ENCODE measurements at regions not wholly inside any gene's neighbourhood (a gene's known extent, or its start where the extent isn't known, plus 50 kb on each side); places are given as distances from the start of the nearest gene placed in this dataset.
"Not testable (repeated sequence)": the region's sequence is repeated elsewhere in the genome, so short reads cannot be mapped to it uniquely, and the experiment has no call there.

DNA sequence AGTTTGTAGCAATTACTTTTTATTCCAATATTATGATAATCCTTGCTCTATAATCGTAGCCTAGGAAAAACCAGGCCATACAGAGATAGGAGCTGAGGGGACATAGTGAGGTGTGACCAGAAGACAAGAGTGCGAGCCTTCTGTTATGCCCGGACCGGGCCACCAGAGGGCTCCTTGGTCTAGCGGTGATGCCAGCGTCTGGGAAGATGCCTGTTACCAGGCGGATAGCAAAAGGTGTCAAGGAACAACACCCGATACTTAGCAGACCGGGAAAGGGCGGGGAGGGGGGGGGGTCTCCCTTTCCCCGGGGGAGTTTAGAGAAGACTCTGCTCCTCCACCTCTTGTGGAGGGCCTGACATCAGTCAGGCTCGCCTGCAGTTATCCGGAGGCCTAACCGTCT is 67.1 kb upstream of the MUC20 start:
- H3K18ac ChIP-seq (ENCODE audit: low read length); H3K36me3 ChIP-seq (ENCODE audit: control insufficient read depth, insufficient read depth, low read length); H4K8ac ChIP-seq (ENCODE audit: low read depth, low read length); H2AK5ac ChIP-seq (ENCODE audit: low read length); H3K56ac ChIP-seq (ENCODE audit: low read length); H3K4me1 ChIP-seq (ENCODE audit: control insufficient read depth, low read depth, low read length); H2BK15ac ChIP-seq (replicated peaks; ENCODE audit: low read depth); H3K4me2 ChIP-seq (ENCODE audit: low read length); H2BK5ac ChIP-seq (ENCODE audit: low read length); H3K79me1 ChIP-seq (ENCODE audit: low read length); H2BK120ac ChIP-seq (ENCODE audit: low read depth, low read length); H3K79me2 ChIP-seq (ENCODE audit: control insufficient read depth, insufficient read depth, low read length); H3K9ac ChIP-seq (ENCODE audit: low read length); H3K4ac ChIP-seq (ENCODE audit: low read depth, low read length); H4K5ac ChIP-seq (ENCODE audit: low read length); H3K27ac ChIP-seq (ENCODE audit: low read depth, low read length); H3K23ac ChIP-seq (ENCODE audit: low read length); H3K4me3 ChIP-seq (ENCODE audit: low read length); H3K27me3 ChIP-seq (ENCODE audit: insufficient read depth, low read length, poor library complexity): not testable (repeated sequence)
- no CpG with 5 or more reads among the region's 14 CpGs for WGBS (ENCODE audit: extremely low coverage, insufficient coverage, low lambda C conversion rate)
- peak; percentile 8 for DNase-seq

DNA sequence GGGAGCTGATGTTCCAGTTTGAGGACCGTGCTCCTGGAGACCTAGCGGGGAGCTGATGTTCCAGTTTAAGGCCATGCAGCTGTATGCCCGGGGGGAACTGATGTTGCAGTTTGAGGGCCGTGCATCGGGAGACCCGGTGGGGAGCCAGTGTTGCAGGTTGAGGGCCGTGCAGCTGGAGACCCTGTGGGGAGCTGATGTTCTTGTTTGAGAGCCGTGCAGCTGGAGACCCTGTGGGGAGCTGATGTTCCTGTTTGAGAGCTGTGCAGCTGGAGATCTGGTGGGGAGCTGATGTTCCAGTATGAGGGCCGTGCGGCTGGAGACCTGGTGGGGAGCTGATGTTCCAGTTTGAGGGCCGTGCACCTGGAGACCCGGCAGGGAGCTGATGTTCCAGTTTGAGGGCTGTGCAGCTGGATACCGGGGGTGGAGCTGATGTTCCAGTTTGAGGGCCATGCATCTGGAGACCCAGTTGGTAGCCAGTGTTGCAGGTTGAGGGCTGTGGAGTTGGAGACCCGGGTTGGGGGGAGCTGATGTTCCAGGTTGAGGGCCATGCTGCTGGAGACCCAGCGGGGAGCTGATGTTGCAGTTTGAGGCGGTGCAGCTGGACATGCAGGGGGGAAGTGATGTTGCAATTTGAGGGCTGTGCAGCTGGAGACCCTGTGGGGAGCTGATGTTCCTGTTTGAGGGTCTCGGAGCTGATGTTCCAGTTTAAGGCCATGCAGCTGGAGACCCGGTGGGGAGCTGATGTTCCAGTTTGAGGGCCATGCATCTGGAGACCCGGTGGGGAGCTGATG is 64.4 kb upstream of the APOD start:
- H3K27ac ChIP-seq (ENCODE audit: low read depth, low read length); H3K56ac ChIP-seq (ENCODE audit: low read length); H3K4me3 ChIP-seq (ENCODE audit: low read length); H4K5ac ChIP-seq (ENCODE audit: low read length); H2BK5ac ChIP-seq (ENCODE audit: low read length); H2BK120ac ChIP-seq (ENCODE audit: low read depth, low read length); H3K4me2 ChIP-seq (ENCODE audit: low read length); H3K18ac ChIP-seq (ENCODE audit: low read length); H3K27me3 ChIP-seq (ENCODE audit: insufficient read depth, low read length, poor library complexity); H2BK15ac ChIP-seq (replicated peaks; ENCODE audit: low read depth); H3K79me2 ChIP-seq (ENCODE audit: control insufficient read depth, insufficient read depth, low read length); H3K4me1 ChIP-seq (ENCODE audit: control insufficient read depth, low read depth, low read length); H3K9ac ChIP-seq (ENCODE audit: low read length); H4K8ac ChIP-seq (ENCODE audit: low read depth, low read length); H2AK5ac ChIP-seq (ENCODE audit: low read length); H3K4ac ChIP-seq (ENCODE audit: low read depth, low read length); H3K36me3 ChIP-seq (ENCODE audit: control insufficient read depth, insufficient read depth, low read length); DNase-seq; H3K23ac ChIP-seq (ENCODE audit: low read length); H3K79me1 ChIP-seq (ENCODE audit: low read length): not testable (repeated sequence)
- WGBS (ENCODE audit: extremely low coverage, insufficient coverage, low lambda C conversion rate) = no CpG with 5 or more reads among the region's 19 CpGs

DNA sequence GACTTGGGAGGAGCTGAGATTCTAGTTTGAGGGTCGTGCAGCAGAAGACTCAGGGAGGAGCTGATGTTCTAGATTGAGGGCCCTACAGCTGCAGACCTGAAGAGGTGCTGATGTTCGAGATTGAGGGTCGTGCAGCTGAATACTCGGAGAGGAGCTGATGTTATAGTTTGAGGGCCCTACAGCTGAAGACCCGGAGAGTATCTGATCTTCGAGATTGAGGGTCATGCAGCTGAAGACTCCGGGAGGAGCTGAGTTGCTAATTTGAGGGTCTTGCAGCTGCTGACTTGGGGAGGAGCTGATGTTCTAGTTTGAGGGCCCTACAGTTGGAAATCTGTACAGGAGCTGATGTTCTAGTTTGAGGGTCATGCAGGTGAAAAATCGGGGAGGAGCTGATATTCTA is 62.1 kb upstream of the APOD start:
- not testable (repeated sequence) for H2BK5ac ChIP-seq (ENCODE audit: low read length); H4K5ac ChIP-seq (ENCODE audit: low read length); H3K4me2 ChIP-seq (ENCODE audit: low read length); H2BK15ac ChIP-seq (replicated peaks; ENCODE audit: low read depth); H3K79me1 ChIP-seq (ENCODE audit: low read length); H3K4me3 ChIP-seq (ENCODE audit: low read length); DNase-seq; H3K36me3 ChIP-seq (ENCODE audit: control insufficient read depth, insufficient read depth, low read length); H3K9ac ChIP-seq (ENCODE audit: low read length); H4K8ac ChIP-seq (ENCODE audit: low read depth, low read length); H3K18ac ChIP-seq (ENCODE audit: low read length); H3K27ac ChIP-seq (ENCODE audit: low read depth, low read length); H3K56ac ChIP-seq (ENCODE audit: low read length); H2AK5ac ChIP-seq (ENCODE audit: low read length); H3K27me3 ChIP-seq (ENCODE audit: insufficient read depth, low read length, poor library complexity); H3K79me2 ChIP-seq (ENCODE audit: control insufficient read depth, insufficient read depth, low read length); H3K4me1 ChIP-seq (ENCODE audit: control insufficient read depth, low read depth, low read length); H3K4ac ChIP-seq (ENCODE audit: low read depth, low read length); H2BK120ac ChIP-seq (ENCODE audit: low read depth, low read length); H3K23ac ChIP-seq (ENCODE audit: low read length)
- no CpG with 5 or more reads among the region's 8 CpGs for WGBS (ENCODE audit: extremely low coverage, insufficient coverage, low lambda C conversion rate)

DNA sequence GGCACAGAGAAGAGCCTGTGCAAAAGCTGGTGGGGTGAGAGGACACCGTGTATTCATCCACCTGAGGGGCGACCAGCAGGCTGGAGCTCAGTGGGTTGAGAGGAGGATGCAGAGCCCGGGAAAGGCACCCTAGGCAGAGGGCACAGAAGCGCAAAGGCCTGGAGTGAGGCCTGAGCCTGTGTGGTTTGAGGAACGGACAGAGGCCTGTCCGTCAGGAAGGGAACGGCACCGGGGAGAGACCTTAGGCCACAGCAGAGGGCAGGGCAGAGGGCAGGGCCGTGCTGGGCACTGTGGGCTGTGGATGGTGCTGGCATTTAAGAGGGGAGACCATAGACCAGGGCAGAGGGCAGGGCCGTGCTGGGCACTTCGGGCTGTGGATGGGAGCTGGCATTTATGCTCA is 59.5 kb upstream of the APOD start:
- H2BK15ac ChIP-seq (replicated peaks; ENCODE audit: low read depth); H3K4me2 ChIP-seq (ENCODE audit: low read length); H3K4me3 ChIP-seq (ENCODE audit: low read length); H3K56ac ChIP-seq (ENCODE audit: low read length); H3K4ac ChIP-seq (ENCODE audit: low read depth, low read length); H3K36me3 ChIP-seq (ENCODE audit: control insufficient read depth, insufficient read depth, low read length); H2BK5ac ChIP-seq (ENCODE audit: low read length); H3K27ac ChIP-seq (ENCODE audit: low read depth, low read length); H2AK5ac ChIP-seq (ENCODE audit: low read length); H4K8ac ChIP-seq (ENCODE audit: low read depth, low read length); H3K18ac ChIP-seq (ENCODE audit: low read length); H3K9ac ChIP-seq (ENCODE audit: low read length); H4K5ac ChIP-seq (ENCODE audit: low read length); H3K79me1 ChIP-seq (ENCODE audit: low read length); H3K4me1 ChIP-seq (ENCODE audit: control insufficient read depth, low read depth, low read length); H3K27me3 ChIP-seq (ENCODE audit: insufficient read depth, low read length, poor library complexity); H3K79me2 ChIP-seq (ENCODE audit: control insufficient read depth, insufficient read depth, low read length); H2BK120ac ChIP-seq (ENCODE audit: low read depth, low read length); H3K23ac ChIP-seq (ENCODE audit: low read length); DNase-seq: not testable (repeated sequence)
- WGBS (ENCODE audit: extremely low coverage, insufficient coverage, low lambda C conversion rate) = no CpG with 5 or more reads among the region's 11 CpGs

DNA sequence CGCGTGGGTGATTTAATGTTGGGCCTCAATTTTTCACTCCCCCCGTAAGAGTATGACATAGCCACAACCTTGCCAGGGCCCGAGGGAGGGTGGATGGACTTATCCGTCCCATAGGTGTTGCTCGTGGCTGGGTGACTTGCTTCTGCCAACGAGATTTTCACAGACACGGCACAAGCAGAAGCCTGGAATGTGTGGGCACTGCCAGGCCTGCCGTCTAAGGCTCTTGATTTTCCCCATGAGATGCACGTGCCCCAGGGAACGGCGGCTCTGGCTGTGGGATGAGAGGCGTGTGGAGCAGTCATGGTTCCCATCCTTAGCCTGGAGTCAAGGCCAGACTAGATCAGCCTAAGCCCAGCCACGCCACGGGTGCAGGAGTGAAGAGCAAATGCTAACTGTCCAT is 58.6 kb upstream of the APOD start:
- not testable (repeated sequence) for DNase-seq; H3K4me2 ChIP-seq (ENCODE audit: low read length); H3K36me3 ChIP-seq (ENCODE audit: control insufficient read depth, insufficient read depth, low read length); H3K56ac ChIP-seq (ENCODE audit: low read length); H3K18ac ChIP-seq (ENCODE audit: low read length); H3K23ac ChIP-seq (ENCODE audit: low read length); H3K27ac ChIP-seq (ENCODE audit: low read depth, low read length); H2BK120ac ChIP-seq (ENCODE audit: low read depth, low read length); H4K5ac ChIP-seq (ENCODE audit: low read length); H3K79me1 ChIP-seq (ENCODE audit: low read length); H2AK5ac ChIP-seq (ENCODE audit: low read length); H3K9ac ChIP-seq (ENCODE audit: low read length); H3K4me1 ChIP-seq (ENCODE audit: control insufficient read depth, low read depth, low read length); H3K4ac ChIP-seq (ENCODE audit: low read depth, low read length); H3K4me3 ChIP-seq (ENCODE audit: low read length); H3K79me2 ChIP-seq (ENCODE audit: control insufficient read depth, insufficient read depth, low read length); H3K27me3 ChIP-seq (ENCODE audit: insufficient read depth, low read length, poor library complexity); H4K8ac ChIP-seq (ENCODE audit: low read depth, low read length); H2BK5ac ChIP-seq (ENCODE audit: low read length); H2BK15ac ChIP-seq (replicated peaks; ENCODE audit: low read depth)
- WGBS (ENCODE audit: extremely low coverage, insufficient coverage, low lambda C conversion rate) = no CpG with 5 or more reads among the region's 15 CpGs

DNA sequence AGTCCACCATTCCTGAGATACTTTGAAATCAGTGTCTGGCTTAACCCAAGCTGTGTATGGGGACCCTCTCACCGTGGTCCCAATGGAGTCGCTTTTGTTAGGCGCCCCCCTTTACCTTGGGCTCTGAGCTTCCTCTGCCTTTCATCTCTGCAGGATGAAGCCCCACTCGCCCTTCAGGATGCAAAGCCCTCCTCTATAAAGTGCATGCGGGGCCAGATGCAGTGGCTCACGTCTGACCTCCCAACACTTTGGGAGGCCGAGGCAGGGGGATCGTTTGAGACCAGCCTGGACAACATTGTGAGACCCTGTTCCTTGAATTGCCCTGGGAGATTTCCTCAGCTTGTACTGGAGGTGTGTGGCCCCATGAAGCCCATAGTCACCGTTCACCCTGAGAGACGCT is 54.7 kb upstream of the APOD start:
- H4K8ac ChIP-seq (ENCODE audit: low read depth, low read length); H4K5ac ChIP-seq (ENCODE audit: low read length); H3K18ac ChIP-seq (ENCODE audit: low read length); H3K36me3 ChIP-seq (ENCODE audit: control insufficient read depth, insufficient read depth, low read length); H3K27me3 ChIP-seq (ENCODE audit: insufficient read depth, low read length, poor library complexity); DNase-seq; H3K4me3 ChIP-seq (ENCODE audit: low read length); H2BK5ac ChIP-seq (ENCODE audit: low read length); H3K56ac ChIP-seq (ENCODE audit: low read length); H3K4ac ChIP-seq (ENCODE audit: low read depth, low read length); H3K9ac ChIP-seq (ENCODE audit: low read length); H3K4me2 ChIP-seq (ENCODE audit: low read length); H2AK5ac ChIP-seq (ENCODE audit: low read length); H3K4me1 ChIP-seq (ENCODE audit: control insufficient read depth, low read depth, low read length); H2BK120ac ChIP-seq (ENCODE audit: low read depth, low read length); H3K27ac ChIP-seq (ENCODE audit: low read depth, low read length); H3K79me1 ChIP-seq (ENCODE audit: low read length); H3K23ac ChIP-seq (ENCODE audit: low read length); H2BK15ac ChIP-seq (replicated peaks; ENCODE audit: low read depth); H3K79me2 ChIP-seq (ENCODE audit: control insufficient read depth, insufficient read depth, low read length): not testable (repeated sequence)
- WGBS (ENCODE audit: extremely low coverage, insufficient coverage, low lambda C conversion rate) = no CpG with 5 or more reads among the region's 10 CpGs

All from mesendoderm (in vitro differentiated cells).